H9 (cell line): ENCODE measurements at regions not wholly inside any gene's neighbourhood (a gene's known extent, or its start where the extent isn't known, plus 50 kb on each side); places are given as distances from the start of the nearest gene placed in this dataset.

Source experiments
- DNase-seq: peaks from one replicate; pipeline ENCODE4 v3.0.0-alpha.2; 2017
- H2AFZ ChIP-seq: one replicate; pipeline ENCODE4 v1.6.1; 2013; ENCODE audit warnings: mild to moderate bottlenecking, low read length, control low read depth, moderate library complexity
- H2AK5ac ChIP-seq: 2 replicates; pipeline ENCODE4 v1.6.1; 2013; ENCODE audit warnings: low read length, control low read depth, mixed read lengths; ENCODE audit not compliant: insufficient read length
- H2BK120ac ChIP-seq: one replicate; pipeline ENCODE4 v1.6.1; 2013; ENCODE audit warnings: low read depth, mild to moderate bottlenecking, low read length, control low read depth, inconsistent platforms; ENCODE audit not compliant: poor library complexity, severe bottlenecking
- H2BK12ac ChIP-seq: 2 replicates; pipeline ENCODE4 v1.6.1; 2013; ENCODE audit warnings: low read length, control low read depth, mixed read lengths, low read depth; ENCODE audit not compliant: insufficient read length
- H2BK15ac ChIP-seq: 2 replicates; pipeline ENCODE4 v1.6.1; 2013; ENCODE audit warnings: low read depth, low read length, control low read depth
- H2BK20ac ChIP-seq: one replicate; pipeline ENCODE4 v1.6.1; 2013; ENCODE audit warnings: low read depth, mild to moderate bottlenecking, low read length, control low read depth, inconsistent platforms; ENCODE audit not compliant: poor library complexity, severe bottlenecking
- H2BK5ac ChIP-seq: 2 replicates; pipeline ENCODE4 v1.6.1; 2013; ENCODE audit warnings: low read length, control low read depth, mixed read lengths; ENCODE audit not compliant: insufficient read length
- H3K14ac ChIP-seq: 2 replicates; pipeline ENCODE4 v1.6.1; 2013; ENCODE audit warnings: low read length, control low read depth; ENCODE audit not compliant: insufficient read depth
- H3K18ac ChIP-seq: 2 replicates; pipeline ENCODE4 v1.6.1; 2013; ENCODE audit warnings: low read depth, mild to moderate bottlenecking, mixed read lengths, low read length, control low read depth; ENCODE audit not compliant: insufficient read length
- H3K23ac ChIP-seq: 2 replicates; pipeline ENCODE4 v1.6.1; 2013; ENCODE audit warnings: low read length, control low read depth, mixed read lengths, low read depth; ENCODE audit not compliant: insufficient read length
- H3K23me2 ChIP-seq: 2 replicates; pipeline ENCODE4 v1.6.1; 2013; ENCODE audit warnings: low read depth, mild to moderate bottlenecking, mixed read lengths, low read length, control low read depth; ENCODE audit not compliant: insufficient read length, poor library complexity, severe bottlenecking
- H3K27ac ChIP-seq: 2 replicates; pipeline ENCODE4 v1.5.1; 2013; ENCODE audit warnings: low read length, control low read depth, mixed read lengths, low read depth; ENCODE audit not compliant: insufficient read length
- H3K27me3 ChIP-seq: 2 replicates; pipeline ENCODE4 v1.6.1; 2013; ENCODE audit warnings: low read length, control low read depth, inconsistent platforms; ENCODE audit not compliant: insufficient read depth
- H3K4ac ChIP-seq: 2 replicates; pipeline ENCODE4 v1.6.1; 2013; ENCODE audit warnings: low read depth, mild to moderate bottlenecking, control low read depth, inconsistent platforms, low read length, moderate library complexity
- H3K4me1 ChIP-seq: 2 replicates; pipeline ENCODE4 v1.6.1; 2013; ENCODE audit warnings: low read length, control low read depth, inconsistent platforms; ENCODE audit not compliant: insufficient read depth
- H3K4me2 ChIP-seq: 2 replicates; pipeline ENCODE4 v1.6.1; 2013; ENCODE audit warnings: low read length, control low read depth, mixed read lengths; ENCODE audit not compliant: insufficient read length, insufficient read depth
- H3K56ac ChIP-seq: 2 replicates; pipeline ENCODE4 v1.6.1; 2013; ENCODE audit warnings: low read depth, mild to moderate bottlenecking, mixed read lengths, low read length, control low read depth; ENCODE audit not compliant: insufficient read length
- H3K79me1 ChIP-seq: 2 replicates; pipeline ENCODE4 v1.6.1; 2013; ENCODE audit warnings: low read depth, mild to moderate bottlenecking, moderate library complexity, low read length, control low read depth, inconsistent platforms; ENCODE audit not compliant: insufficient read depth, poor library complexity, severe bottlenecking
- H3K79me2 ChIP-seq: 2 replicates; pipeline ENCODE4 v1.6.1; 2013; ENCODE audit warnings: low read length, control low read depth, inconsistent platforms; ENCODE audit not compliant: insufficient read depth
- H3K9ac ChIP-seq: 2 replicates; pipeline ENCODE4 v1.6.1; 2013; ENCODE audit warnings: low read length, control low read depth, mixed read lengths; ENCODE audit not compliant: insufficient read length; ENCODE audit errors: extremely low read depth
- H3K9me3 ChIP-seq: one replicate; pipeline ENCODE4 v1.6.1; 2013; ENCODE audit warnings: low read depth, low read length, inconsistent platforms; ENCODE audit not compliant: control insufficient read depth
- H3T11ph ChIP-seq: one replicate; pipeline ENCODE4 v1.6.1; 2013; ENCODE audit warnings: mild to moderate bottlenecking, low read length, control low read depth, inconsistent platforms
- H4K20me1 ChIP-seq: one replicate; pipeline ENCODE4 v1.6.1; 2013; ENCODE audit not compliant: control insufficient read depth, insufficient read length, insufficient read depth
- H4K5ac ChIP-seq: 2 replicates; pipeline ENCODE4 v1.6.1; 2013; ENCODE audit warnings: low read depth, mild to moderate bottlenecking, mixed read lengths, low read length, control low read depth; ENCODE audit not compliant: insufficient read length
- H4K8ac ChIP-seq: replicated peaks from 2 replicates; pipeline ENCODE4 v1.6.1; 2013; ENCODE audit warnings: low read length, control low read depth, mixed read lengths, low read depth; ENCODE audit not compliant: insufficient read length
- H4K91ac ChIP-seq: 2 replicates; pipeline ENCODE4 v1.6.1; 2013; ENCODE audit warnings: low read depth, mild to moderate bottlenecking, moderate library complexity, mixed read lengths, low read length, control low read depth; ENCODE audit not compliant: insufficient read length
- H3K27ac Mint-ChIP-seq, 3 experiments: 2 replicates in 2 of 3; 3 replicates in 1 of 3; pipeline ENCODE4 v1.8.0; 2020 to 2021; ENCODE audit warnings: mixed read lengths in 3 of 3, mild to moderate bottlenecking in 1 of 3, moderate library complexity in 1 of 3
- H3K27me3 Mint-ChIP-seq: 2 replicates; pipeline ENCODE4 v1.8.0; 2021; ENCODE audit warnings: low read depth, mild to moderate bottlenecking, moderate library complexity, mixed read lengths
- H3K36me3 Mint-ChIP-seq, 3 experiments: 2 replicates in 2 of 3; 3 replicates in 1 of 3; pipeline ENCODE4 v1.8.0; 2020 to 2021; ENCODE audit warnings: low read depth in 3 of 3, mixed read lengths in 3 of 3; ENCODE audit not compliant: insufficient read depth in 1 of 3
- H3K4me1 Mint-ChIP-seq, 2 experiments: 2 replicates each; pipeline ENCODE4 v1.8.0; 2020; ENCODE audit warnings: mixed read lengths in 2 of 2
- H3K4me3 Mint-ChIP-seq, 2 experiments: 2 replicates in 1 of 2; 3 replicates in 1 of 2; pipeline ENCODE4 v1.8.0; 2020 to 2021; ENCODE audit warnings: mild to moderate bottlenecking in 2 of 2, mixed read lengths in 2 of 2, moderate library complexity in 1 of 2
- H3K9me3 Mint-ChIP-seq, 2 experiments: 2 replicates in 1 of 2; 3 replicates in 1 of 2; pipeline ENCODE4 v1.8.0; 2020; ENCODE audit warnings: mild to moderate bottlenecking in 2 of 2, mixed read lengths in 2 of 2, moderate library complexity in 1 of 2
- CTCF ChIP-seq: fragments of 200-600 bp; sonication (generic); conservative IDR thresholded peaks from 3 replicates; pipeline ENCODE4 v1.8.0; 2021; ENCODE audit warnings: antibody characterized with exemption, mild to moderate bottlenecking
- WGBS: extraction: QIAGEN DNeasy Blood & Tissue Kit; methylation state at CpG from one replicate; pipeline ENCODE4 v1.1.7; 2013; ENCODE audit warnings: missing lambda C conversion rate, low lambda C conversion rate, mixed read lengths; ENCODE audit not compliant: insufficient read length; ENCODE audit errors: extremely low coverage; 5-methylcytosine and 5-hydroxymethylcytosine counted together

GRCh38 chr10:117463545-117463920 is 79.0 kb upstream of the EMX2 start:
- no peaks in the 10 kb centered on the region for H3K4me1 ChIP-seq
- H2AFZ ChIP-seq: no peak overlapping the region
- WGBS: no CpG with 5 or more reads among the region's 1 CpG
- H3K14ac ChIP-seq: no peak overlapping the region
- no peak overlapping the region for H3K4me3 Mint-ChIP-seq
- H3K36me3 Mint-ChIP-seq: peaks cover 0 to 3% (median 0%) of the 10 kb centered on the region in 3 experiments; a peak in 1 of 7 replicates
- no peaks in the 10 kb centered on the region for H3K27me3 ChIP-seq
- no peak for TF ChIP-seq CTCF
- no peak overlapping the region for H4K5ac ChIP-seq
- H3K9ac ChIP-seq: no peak overlapping the region
- no peaks in the 10 kb centered on the region for H4K20me1 ChIP-seq
- peaks cover 29 to 34% of the 10 kb centered on the region in 2 experiments for H3K4me1 Mint-ChIP-seq
- no peak overlapping the region for H3K18ac ChIP-seq
- H3K4me2 ChIP-seq: no peak overlapping the region
- no peaks in the 10 kb centered on the region for H3K9me3 ChIP-seq
- H3K79me2 ChIP-seq: no peaks in the 10 kb centered on the region
- peaks cover 9% of the 10 kb centered on the region for H3K27me3 Mint-ChIP-seq
- H2BK12ac ChIP-seq: no peak overlapping the region
- no peak overlapping the region for H2AK5ac ChIP-seq
- H3T11ph ChIP-seq: no peak overlapping the region
- no peak overlapping the region for H2BK5ac ChIP-seq
- peaks cover 4 to 7% of the 10 kb centered on the region in 2 experiments; a peak in 4 of 5 replicates for H3K9me3 Mint-ChIP-seq
- no peaks in the 10 kb centered on the region for H3K79me1 ChIP-seq
- no peak for DNase-seq
- H2BK120ac ChIP-seq: no peak overlapping the region
- no peak overlapping the region for H2BK15ac ChIP-seq
- no peak overlapping the region for H3K23ac ChIP-seq
- H3K56ac ChIP-seq: no peak overlapping the region
- H4K91ac ChIP-seq: no peak overlapping the region
- H4K8ac ChIP-seq: no peak overlapping the region
- H2BK20ac ChIP-seq: no peak overlapping the region
- H3K23me2 ChIP-seq: no peaks in the 10 kb centered on the region
- no peak overlapping the region for H3K4ac ChIP-seq
- H3K27ac Mint-ChIP-seq: no peak overlapping the region
- H3K27ac ChIP-seq: no peak overlapping the region
